ENCODE measurements at regions not wholly inside any gene's neighbourhood (a gene's known extent, or its start where the extent isn't known, plus 50 kb on each side); places are given as distances from the start of the nearest gene placed in this dataset.
A peak's percentile ranks its signal among the peaks of the same experiment; 100 is the strongest.

- DNase-seq = no peak
Observed at GRCh38 chr1:62988867-62989266, 204.9 kb downstream of the ATG4C start.

GRCh38 chr1:62989497-62989896, 205.6 kb downstream of the ATG4C start:
- no peak for DNase-seq

DNA sequence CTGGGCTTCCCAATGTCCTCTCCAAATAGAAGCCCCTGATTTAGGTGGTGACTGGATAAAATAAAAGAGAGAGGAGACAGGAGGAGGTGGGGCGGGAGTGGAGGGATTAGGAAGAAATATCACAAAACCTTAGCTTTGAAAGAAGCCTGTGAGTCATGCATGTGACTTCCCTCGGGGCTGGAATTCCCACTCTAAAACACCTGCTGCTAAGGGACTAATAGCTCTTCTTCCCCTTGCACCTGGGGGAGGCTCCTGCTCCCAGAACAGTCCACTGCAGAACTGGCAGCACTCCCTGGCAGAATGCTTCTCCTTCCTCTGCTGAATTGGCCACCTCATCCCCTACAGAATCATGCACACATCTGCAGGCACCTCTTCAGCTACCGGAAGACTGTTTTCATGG, 207.2 kb downstream of the ATG4C start:
- no peak for DNase-seq

GRCh38 chr1:62993844-62994243, 209.9 kb downstream of the ATG4C start:
- no peak for DNase-seq

DNA sequence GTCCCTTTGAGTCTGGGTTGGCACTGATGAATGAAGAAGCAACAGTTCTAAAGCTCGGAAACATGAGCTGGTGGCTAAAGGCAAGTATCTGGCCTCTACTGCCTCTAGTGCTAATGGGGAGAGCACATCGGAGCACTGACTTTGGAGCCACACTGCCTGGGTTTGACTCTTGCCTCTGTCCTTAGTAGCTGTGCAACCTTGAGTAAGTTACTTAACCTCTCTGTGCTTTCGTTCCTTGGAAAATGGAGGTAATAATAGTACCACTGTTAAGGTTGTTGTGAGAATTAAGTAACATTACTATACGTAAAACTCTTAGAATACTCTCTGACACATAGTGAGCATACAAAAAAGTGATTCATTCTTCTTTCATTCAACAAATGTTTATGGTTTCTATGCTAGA, 211.2 kb downstream of the ATG4C start:
- no peak for DNase-seq

DNA sequence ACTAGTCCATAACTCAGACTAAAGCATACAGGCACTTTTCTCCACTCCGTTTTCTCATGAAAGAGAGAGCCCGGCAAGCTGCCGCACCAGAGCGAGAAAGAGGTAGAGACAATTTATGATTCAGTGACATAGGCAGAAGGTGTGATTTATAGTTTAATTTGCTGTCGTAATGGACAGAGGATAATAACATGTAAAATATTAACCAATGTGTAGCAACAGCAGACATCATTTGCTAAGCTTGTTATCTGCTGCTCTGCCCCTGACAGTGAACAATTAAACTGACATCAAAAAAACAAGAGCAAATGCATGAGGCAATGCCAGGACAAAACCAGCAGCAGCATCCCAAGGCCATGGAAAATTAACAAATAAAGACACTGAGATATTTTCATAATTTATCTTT, 214.0 kb downstream of the ATG4C start:
- no peak for DNase-seq

- DNase-seq = no peak
Observed at GRCh38 chr1:62998845-62999649, 215.1 kb downstream of the ATG4C start.

DNA sequence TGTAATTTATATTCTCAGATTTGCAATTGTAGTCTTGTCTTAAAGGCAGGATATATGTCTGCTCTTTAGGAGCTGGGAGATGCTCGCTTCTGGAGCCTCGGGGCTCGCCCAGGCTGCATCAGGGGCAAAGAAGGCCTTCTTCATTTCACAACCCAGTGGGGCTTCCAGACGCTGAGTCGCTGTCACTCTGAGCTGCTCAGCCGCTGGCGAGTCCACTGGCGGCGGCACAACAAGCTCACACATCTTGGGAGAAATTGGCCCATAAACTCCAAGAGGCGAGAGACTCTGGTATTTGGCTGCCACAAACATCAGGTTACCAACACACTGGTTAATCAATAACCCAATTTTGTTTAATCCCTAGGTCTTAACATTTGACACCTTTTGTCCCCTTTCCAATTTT, 216.6 kb downstream of the ATG4C start:
- no peak for DNase-seq

DNA sequence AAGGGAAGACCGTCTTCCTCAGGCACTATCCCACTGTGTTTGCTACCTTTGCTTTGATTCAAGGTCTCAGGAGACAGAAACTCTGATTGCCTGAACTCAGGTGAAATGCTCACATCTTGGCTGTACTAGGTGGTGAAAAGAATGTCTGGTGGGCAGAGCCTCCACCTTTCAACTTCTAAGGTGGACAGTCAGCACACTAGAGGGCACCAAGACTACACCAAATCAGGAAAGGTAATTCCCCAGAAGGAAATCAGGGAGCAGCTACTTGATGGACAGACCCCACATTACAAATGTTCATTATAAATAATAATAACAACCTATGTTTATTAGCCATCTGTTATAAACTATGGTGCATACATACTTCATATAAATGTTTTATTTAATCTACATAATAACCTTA, 220.9 kb downstream of the ATG4C start:
- no peak for DNase-seq

- peak in 1 of 5 experiments; percentile 19 for DNase-seq
Observed at GRCh38 chr1:63005812-63006211, 221.9 kb downstream of the ATG4C start.

DNA sequence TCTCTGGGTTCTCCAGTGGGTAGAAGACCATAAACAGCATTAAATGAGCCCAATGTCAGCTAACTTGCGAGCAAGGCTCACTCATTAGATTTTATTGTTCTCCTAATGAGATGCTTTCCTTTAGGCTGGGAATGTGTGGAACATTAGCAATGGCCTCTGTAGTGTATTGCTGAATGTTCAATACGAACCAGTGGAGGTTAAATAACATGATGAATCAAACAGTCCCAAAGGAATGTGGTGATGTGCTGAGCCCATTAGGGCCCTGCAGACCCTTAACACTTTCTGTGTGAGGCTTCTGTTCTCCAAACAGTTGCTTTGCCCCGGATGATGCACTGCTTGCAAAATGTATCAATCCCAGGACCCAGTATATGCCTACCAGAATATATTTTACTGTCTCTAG, 225.5 kb downstream of the ATG4C start:
- DNase-seq = no peak

DNA sequence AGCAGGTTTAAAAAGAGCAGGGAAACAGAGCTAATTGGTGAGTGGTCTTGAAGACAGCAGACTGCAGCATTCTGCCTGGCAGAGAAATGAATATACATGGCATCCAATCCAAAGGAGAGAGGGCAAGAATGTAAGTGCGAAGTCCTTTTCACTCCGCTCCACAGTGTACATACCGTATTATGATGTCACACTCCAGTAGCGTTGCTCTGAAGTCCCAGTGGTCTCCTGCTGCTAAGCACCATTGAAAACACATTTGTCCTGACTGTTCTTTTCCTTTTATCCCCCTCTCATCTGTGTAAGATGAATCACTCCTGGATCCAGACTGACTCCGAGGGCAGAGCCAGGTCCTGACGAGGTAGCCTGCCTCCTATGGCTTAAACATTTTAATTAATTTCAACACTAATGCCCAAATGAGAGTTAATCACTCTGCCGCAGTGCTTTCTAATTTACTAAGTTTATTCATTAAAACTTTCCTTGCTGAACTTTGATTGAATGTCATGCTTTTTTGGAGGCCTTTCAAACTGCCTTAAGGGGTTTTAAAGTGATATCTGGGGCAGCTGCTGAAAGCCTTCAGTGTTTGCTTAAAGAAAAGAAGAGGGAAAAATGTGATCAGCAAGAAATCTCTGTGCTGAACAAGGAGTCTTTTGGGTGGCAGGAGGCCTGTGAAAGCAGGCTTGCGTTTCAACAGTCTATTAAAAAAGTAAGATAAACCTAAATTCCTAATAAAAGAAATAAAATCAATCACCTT, 227.2 kb downstream of the ATG4C start:
- no peak for DNase-seq

GRCh38 chr1:63012339-63012738, 228.4 kb downstream of the ATG4C start:
- no peak for DNase-seq

GRCh38 chr1:63014267-63014666, 230.3 kb downstream of the ATG4C start:
- DNase-seq = no peak

- no peak for DNase-seq
Observed at GRCh38 chr1:63022319-63022718, 238.4 kb downstream of the ATG4C start.

GRCh38 chr1:63023171-63023570, 239.2 kb downstream of the ATG4C start:
- DNase-seq = no peak

- DNase-seq = no peak
Observed at GRCh38 chr1:63023637-63024036, 239.7 kb downstream of the ATG4C start.

DNA sequence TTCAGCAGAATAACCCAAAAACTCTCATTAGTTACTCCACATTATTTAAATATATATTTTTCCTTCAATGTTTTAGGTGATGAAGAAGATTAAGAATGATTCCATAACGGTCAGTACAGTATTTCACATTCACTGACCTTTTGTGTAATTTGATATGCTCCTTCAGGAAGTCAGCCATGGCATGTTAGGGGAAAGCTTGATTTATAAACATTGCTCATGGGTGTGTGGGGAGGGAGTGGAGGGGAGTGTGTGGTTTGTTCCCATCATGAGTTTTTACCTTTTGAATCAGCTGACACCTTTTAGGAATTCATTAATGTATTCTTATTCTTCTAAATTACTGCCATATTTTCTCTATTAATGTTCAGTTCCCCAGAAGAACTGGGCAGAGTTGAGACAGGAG, 240.2 kb downstream of the ATG4C start:
- no peak for DNase-seq

GRCh38 chr1:63027176-63027575, 243.2 kb downstream of the ATG4C start:
- no peak for DNase-seq

DNA sequence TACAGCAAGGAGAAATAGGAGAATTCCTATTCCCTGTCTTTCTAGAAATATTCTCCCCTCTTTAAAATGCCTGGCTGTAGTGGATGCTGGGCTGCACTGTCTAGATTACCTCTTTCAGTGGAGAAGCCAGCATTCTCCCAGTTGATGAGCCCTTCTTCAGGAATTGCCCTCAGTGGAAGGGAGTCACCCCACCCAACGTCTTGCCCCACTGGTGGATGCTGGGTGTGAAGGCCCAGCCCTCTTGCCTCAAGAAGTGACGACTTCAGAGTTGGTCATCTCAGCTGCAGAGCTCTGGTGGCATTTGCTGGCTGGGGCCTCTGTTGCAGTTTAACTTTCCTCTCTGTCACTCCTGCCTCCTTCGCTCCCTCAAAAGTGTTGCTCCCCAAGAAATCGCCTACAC, 248.2 kb downstream of the ATG4C start:
- no peak for DNase-seq

GRCh38 chr1:63033211-63033610, 249.3 kb downstream of the ATG4C start:
- no peak for DNase-seq

DNA sequence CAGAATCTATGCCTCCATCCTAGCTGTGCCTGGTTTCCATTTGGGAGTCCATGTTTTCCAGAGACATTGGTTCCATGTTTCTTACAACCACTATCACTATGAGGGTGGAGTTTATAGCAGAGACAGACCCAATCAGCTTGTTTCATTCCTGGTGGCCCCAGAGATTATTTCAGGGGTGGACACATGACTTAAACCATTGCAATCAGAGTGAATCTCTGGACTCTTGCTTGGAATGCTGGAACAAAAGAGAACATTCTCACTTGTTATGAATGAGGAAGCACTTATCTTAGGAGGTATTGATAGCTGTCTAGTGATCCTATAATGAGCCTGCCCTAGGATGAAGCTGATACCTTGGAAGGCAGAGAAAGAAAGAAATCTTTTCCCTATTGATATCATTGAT, 250.3 kb downstream of the ATG4C start:
- DNase-seq = no peak

DNA sequence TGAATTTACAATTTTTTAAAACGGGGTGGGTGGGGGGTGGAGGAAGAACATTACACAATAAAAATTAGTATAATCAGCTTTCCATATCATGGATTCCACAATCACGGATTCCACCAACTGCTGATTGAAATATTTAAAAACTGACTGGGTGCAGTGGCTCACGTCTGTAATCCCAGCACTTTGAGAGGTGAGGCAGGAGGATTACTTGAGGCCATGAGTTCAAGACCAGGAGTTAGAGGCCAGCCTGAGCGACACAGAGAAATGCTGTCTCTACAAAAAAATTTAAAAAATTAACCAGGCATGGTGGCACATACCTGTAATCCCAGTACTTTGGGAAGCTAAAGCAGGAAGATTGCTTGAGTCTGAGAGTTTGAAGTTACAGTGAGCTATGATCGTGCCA, 254.7 kb downstream of the ATG4C start:
- DNase-seq = no peak

- DNase-seq = no peak
Observed at GRCh38 chr1:63041660-63042059, 257.7 kb downstream of the ATG4C start.

Data from T-helper 2 cell (primary cell).